Thoracic aorta (tissue), 2 donors: ENCODE measurements at regions not wholly inside any gene's neighbourhood (a gene's known extent, or its start where the extent isn't known, plus 50 kb on each side); places are given as distances from the start of the nearest gene placed in this dataset.
A peak's percentile ranks its signal among the peaks of the same experiment; 100 is the strongest.

Source experiments
- ATAC-seq: fragments of 150-250 bp; one replicate; pipeline ENCODE4 v1.8.0; 2017; ENCODE audit warnings: low read depth; ENCODE audit not compliant: insufficient number of reproducible peaks, low FRiP score
- DNase-seq: peaks from one replicate; pipeline ENCODE4 v3.0.0-alpha.2; 2020; ENCODE audit warnings: low spot score
- H3K27ac ChIP-seq, 2 donors: fragments of 200-600 bp; sonication (generic); 1 replicate in 1 of 2; 2 replicates in 1 of 2; pipeline ENCODE4 v1.5.1; 2016; ENCODE audit warnings: mild to moderate bottlenecking in 2 of 2, moderate library complexity in 2 of 2
- H3K27me3 ChIP-seq: fragments of 200-600 bp; sonication (generic); replicated peaks from 2 replicates; pipeline ENCODE4 v1.6.0; 2016; ENCODE audit warnings: mild to moderate bottlenecking; ENCODE audit not compliant: insufficient read depth
- H3K36me3 ChIP-seq: fragments of 200-600 bp; sonication (generic); one replicate; pipeline ENCODE4 v1.5.1; 2016
- H3K4me1 ChIP-seq, 2 donors: fragments of 200-600 bp; sonication (generic); 1 replicate in 1 of 2; 2 replicates in 1 of 2; pipeline versions ENCODE4 v1.5.1 to v1.6.0; 2016; ENCODE audit warnings: low read depth in 2 of 2, mild to moderate bottlenecking in 1 of 2; ENCODE audit not compliant: control insufficient read depth in 1 of 2
- H3K4me3 ChIP-seq: fragments of 200-600 bp; sonication (generic); 2 replicates; pipeline ENCODE4 v1.5.1; 2016; ENCODE audit warnings: mild to moderate bottlenecking
- H3K9me3 ChIP-seq: fragments of 200-600 bp; sonication (generic); 2 replicates; pipeline ENCODE4 v1.5.1; 2016
- CTCF ChIP-seq: fragments of 200-600 bp; sonication (generic); IDR thresholded peaks from one replicate; pipeline ENCODE4 v1.5.1; 2019; ENCODE audit warnings: antibody characterized with exemption

DNA sequence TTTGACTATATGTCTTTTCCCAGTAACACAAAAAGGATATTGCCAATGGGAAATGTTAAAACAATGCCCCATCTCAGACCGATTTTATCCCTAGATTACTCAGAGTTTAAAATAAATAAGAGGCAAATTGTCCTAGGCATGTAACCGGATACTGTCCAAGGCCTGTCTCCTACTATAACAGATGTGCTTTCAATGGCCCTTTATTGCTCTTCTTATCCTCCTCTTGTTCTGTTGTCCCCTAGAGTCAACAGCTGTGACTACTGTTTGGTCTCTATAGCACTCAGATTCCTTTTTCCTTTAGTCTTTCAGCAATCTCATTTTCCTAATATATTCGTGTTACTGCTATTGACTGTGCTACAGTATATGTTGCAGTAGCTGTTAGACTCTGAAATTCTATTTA, 66.8 kb upstream of the PLS3 start:
- Histone ChIP-seq H3K27ac (peak overlapping the region in 1 of 2 donors; percentile 47), H3K36me3 (no peaks in the 10 kb centered on the region), H3K4me1 (peaks cover 3 to 22% of the 10 kb centered on the region in 2 donors), H3K4me3 (no peak overlapping the region), H3K9me3 (no peaks in the 10 kb centered on the region), H3K27me3 (no peaks in the 10 kb centered on the region)
- ATAC-seq (no peak), DNase-seq (no peak)
- no peak for TF ChIP-seq CTCF

DNA sequence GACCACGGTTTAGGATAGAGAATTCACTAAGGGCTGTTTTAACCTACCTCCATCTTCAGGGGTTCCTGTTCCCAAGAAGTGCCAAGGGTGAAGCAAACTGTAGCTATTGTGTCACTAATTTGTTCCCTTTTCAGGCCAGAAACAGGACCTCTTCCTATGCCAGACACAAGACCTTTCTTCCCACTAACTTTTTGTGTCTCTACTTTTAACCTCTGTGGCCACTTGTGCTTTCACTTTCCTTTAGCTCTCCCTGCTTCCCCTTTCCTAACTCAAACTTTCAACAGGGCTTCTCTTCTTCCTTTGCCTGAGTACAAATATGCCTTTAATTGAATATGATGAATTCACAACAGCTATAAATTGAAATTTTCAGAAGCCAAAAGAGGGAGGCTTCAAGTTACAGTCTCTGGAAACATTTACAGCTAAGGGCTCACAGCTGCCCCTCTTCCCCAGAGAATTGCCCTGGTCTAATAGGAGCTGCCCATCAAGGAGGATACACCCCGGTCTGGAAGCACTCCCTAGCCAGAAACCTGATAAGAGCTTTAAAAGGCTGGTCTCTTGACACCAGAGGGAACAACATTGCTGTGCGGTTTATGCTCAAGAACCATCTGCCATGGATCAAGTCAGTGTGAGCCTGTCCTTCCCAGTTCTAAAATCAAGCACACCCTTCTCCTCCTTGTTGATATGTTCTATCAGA, 61.7 kb upstream of the PLS3 start:
- H3K4me3 ChIP-seq, result peak overlapping the region; percentile 42

DNA sequence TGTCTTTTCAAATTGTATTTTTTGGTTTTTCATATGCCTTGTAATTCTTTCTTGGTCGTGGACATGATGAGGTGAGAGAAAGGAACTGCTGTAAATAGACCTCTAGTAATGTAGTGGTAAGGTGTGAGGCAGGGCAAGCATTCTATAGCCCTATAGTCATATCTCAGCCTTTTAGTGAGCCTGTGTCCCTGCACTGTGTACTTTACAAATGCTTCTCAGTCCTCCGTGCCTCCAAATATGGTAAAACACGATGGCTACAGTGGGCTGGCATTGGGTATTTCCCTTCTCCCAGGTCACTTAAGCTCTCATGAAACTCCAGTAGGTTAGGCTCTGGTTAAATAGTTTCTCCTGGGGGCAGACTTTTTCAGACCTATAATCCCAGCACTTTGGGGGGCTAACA, 57.9 kb upstream of the PLS3 start:
- Histone ChIP-seq H3K4me1 (peaks cover 0 to 9% of the 10 kb centered on the region in 2 donors), H3K36me3 (no peaks in the 10 kb centered on the region), H3K27me3 (no peaks in the 10 kb centered on the region), H3K4me3 (no peak overlapping the region), H3K27ac (peak overlapping the region; percentile 2 to 50), H3K9me3 (no peaks in the 10 kb centered on the region)
- no peak for TF ChIP-seq CTCF
- DNase-seq (no peak), ATAC-seq (no peak)

More for the DNA sequence above, 61.7 kb upstream of the PLS3 start:
- ATAC-seq (no peak), DNase-seq (no peak)
- no peak overlapping the region for H3K27ac ChIP-seq
- no peaks in the 10 kb centered on the region for H3K9me3 ChIP-seq
- H3K36me3 ChIP-seq, result no peaks in the 10 kb centered on the region
- H3K27me3 ChIP-seq, result no peaks in the 10 kb centered on the region
- H3K4me1 ChIP-seq, result peaks cover 0 to 13% of the 10 kb centered on the region in 2 donors
- TF ChIP-seq CTCF, result no peak

GRCh38 chrX:115504167-115504566, 56.8 kb upstream of the PLS3 start:
- DNase-seq (no peak), ATAC-seq (no peak)
- no peak overlapping the region for H3K4me3 ChIP-seq
- H3K9me3 ChIP-seq, result no peaks in the 10 kb centered on the region
- H3K27me3 ChIP-seq, result no peaks in the 10 kb centered on the region
- TF ChIP-seq CTCF, result no peak
- H3K36me3 ChIP-seq, result no peaks in the 10 kb centered on the region
- H3K4me1 ChIP-seq, result peaks cover 0 to 9% of the 10 kb centered on the region in 2 donors
- H3K27ac ChIP-seq, result peak overlapping the region; percentile 2 to 50
